ENCODE measurements at regions not wholly inside any gene's neighbourhood (a gene's known extent, or its start where the extent isn't known, plus 50 kb on each side); places are given as distances from the start of the nearest gene placed in this dataset.
"Not testable (repeated sequence)": the region's sequence is repeated elsewhere in the genome, so short reads cannot be mapped to it uniquely, and the experiment has no call there.

DNA sequence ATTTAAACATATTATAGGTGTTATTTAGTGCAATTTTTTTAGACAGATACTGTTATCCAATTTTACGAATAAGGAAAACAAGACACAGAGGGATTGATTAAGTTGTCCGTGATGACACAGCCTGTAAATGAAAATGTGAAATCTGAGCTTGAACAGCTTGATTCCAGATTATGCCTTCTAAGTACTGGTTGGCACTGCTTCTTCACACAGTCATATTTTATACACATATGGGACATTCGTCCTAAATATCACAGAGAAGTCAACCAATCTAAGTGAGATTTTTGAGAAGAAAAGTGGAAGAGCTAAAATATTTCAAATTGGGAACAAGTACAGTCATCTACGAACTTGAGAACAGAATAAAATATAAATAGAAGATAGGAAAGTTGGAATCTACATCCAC lies 756.3 kb downstream of the BCKDHB start:
- DNase-seq (ENCODE audit: insufficient read length) (no peak), FAIRE-seq (no peak)
- TF ChIP-seq POLR2A (IDR thresholded peaks at IDR 0.05; ENCODE audit: low read depth, low read length): no peak
- no peak for TF ChIP-seq TAF1 (IDR thresholded peaks at IDR 0.05; ENCODE audit: borderline replicate concordance, low read depth, low read length)
- no peak for TF ChIP-seq POLR2AphosphoS5 (IDR thresholded peaks at IDR 0.05; ENCODE audit: low read depth, low read length)

GRCh38 chr6:80860107-80860506 lies 753.6 kb downstream of the BCKDHB start:
- DNase-seq (ENCODE audit: insufficient read length) (no peak), FAIRE-seq (no peak)
- TF ChIP-seq POLR2A (IDR thresholded peaks at IDR 0.05; ENCODE audit: low read depth, low read length): no peak
- TF ChIP-seq TAF1 (IDR thresholded peaks at IDR 0.05; ENCODE audit: borderline replicate concordance, low read depth, low read length): no peak
- no peak for TF ChIP-seq POLR2AphosphoS5 (IDR thresholded peaks at IDR 0.05; ENCODE audit: low read depth, low read length)

GRCh38 chr6:80847973-80848372 lies 741.5 kb downstream of the BCKDHB start:
- not testable (repeated sequence) for DNase-seq (ENCODE audit: insufficient read length); FAIRE-seq

GRCh38 chr6:80832337-80832736 lies 725.9 kb downstream of the BCKDHB start:
- DNase-seq (ENCODE audit: insufficient read length) (no peak), FAIRE-seq (no peak)
- TF ChIP-seq POLR2AphosphoS5 (IDR thresholded peaks at IDR 0.05; ENCODE audit: low read depth, low read length) (no peak), POLR2A (IDR thresholded peaks at IDR 0.05; ENCODE audit: low read depth, low read length) (no peak), TAF1 (IDR thresholded peaks at IDR 0.05; ENCODE audit: borderline replicate concordance, low read depth, low read length) (no peak)

DNA sequence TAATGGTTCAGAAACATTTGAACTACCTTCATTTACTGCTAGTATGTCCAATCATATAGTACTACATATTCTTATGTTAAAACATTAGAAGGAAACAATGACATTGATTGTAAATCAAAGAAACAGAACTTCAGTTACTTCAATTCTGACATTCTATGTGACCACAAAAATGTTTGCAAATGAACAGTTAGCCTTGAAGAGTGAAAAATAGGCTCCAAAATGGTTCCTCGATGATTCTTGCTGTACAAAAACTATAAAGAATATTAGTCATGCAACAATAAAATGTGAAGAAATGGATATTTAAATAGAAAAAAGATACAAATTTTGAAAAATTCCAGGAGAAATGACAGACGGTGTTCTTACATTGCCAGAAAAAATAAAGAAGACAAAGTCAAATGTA lies 686.9 kb downstream of the BCKDHB start:
- TF ChIP-seq POLR2A (IDR thresholded peaks at IDR 0.05; ENCODE audit: low read depth, low read length): no peak
- no peak for TF ChIP-seq TAF1 (IDR thresholded peaks at IDR 0.05; ENCODE audit: borderline replicate concordance, low read depth, low read length)
- TF ChIP-seq POLR2AphosphoS5 (IDR thresholded peaks at IDR 0.05; ENCODE audit: low read depth, low read length): no peak
- FAIRE-seq (no peak), DNase-seq (ENCODE audit: insufficient read length) (no peak)

DNA sequence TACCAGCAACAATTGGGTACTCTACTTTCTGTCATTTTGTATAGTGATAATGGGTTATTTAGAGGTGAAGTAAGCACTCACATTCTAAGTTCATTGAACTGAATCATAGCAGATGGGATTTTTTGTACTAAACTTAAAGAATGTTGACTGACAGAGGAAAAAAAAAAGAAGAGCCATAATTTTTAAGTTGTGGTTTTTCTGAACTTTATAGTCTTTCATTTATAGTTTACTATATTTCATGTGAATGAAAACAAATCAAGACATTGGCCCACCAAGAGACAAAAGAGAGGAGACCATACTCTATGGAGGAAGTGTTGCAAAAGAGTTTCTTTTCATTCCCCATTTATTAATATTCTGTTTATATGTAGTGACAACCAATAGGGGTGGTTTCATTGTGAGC lies 685.7 kb downstream of the BCKDHB start:
- TF ChIP-seq TAF1 (IDR thresholded peaks at IDR 0.05; ENCODE audit: borderline replicate concordance, low read depth, low read length) (no peak), POLR2A (IDR thresholded peaks at IDR 0.05; ENCODE audit: low read depth, low read length) (no peak), POLR2AphosphoS5 (IDR thresholded peaks at IDR 0.05; ENCODE audit: low read depth, low read length) (no peak)
- DNase-seq (ENCODE audit: insufficient read length): no peak
- FAIRE-seq: no peak

- TF ChIP-seq TAF1 (IDR thresholded peaks at IDR 0.05; ENCODE audit: borderline replicate concordance, low read depth, low read length): no peak
- no peak for TF ChIP-seq POLR2AphosphoS5 (IDR thresholded peaks at IDR 0.05; ENCODE audit: low read depth, low read length)
- TF ChIP-seq POLR2A (IDR thresholded peaks at IDR 0.05; ENCODE audit: low read depth, low read length): no peak
- DNase-seq (ENCODE audit: insufficient read length) (no peak), FAIRE-seq (no peak)
These were observed 683.6 kb downstream of the BCKDHB start for GRCh38 chr6:80789912-80790570.

DNA sequence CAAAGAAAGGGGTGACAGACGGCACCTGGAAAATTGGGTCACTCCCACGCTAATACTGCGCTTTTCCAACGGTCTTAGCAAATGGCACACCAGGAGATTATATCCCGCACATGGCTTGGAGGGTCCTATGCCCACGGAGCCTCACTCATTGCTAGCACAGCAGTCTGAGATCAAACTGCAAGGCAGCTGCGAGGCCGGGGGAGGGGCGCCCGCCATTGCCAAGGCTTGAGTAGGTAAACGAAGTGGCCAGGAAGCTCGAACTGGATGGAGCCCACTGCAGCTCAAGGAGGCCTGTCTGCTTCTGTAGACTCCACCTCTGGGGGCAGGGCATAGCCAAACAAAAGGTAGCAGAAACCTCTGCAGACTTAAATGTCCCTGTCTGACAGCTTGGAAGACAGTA lies 676.8 kb downstream of the BCKDHB start:
- FAIRE-seq; DNase-seq (ENCODE audit: insufficient read length): not testable (repeated sequence)

GRCh38 chr6:80771941-80772340 lies 665.5 kb downstream of the BCKDHB start:
- TF ChIP-seq TAF1 (IDR thresholded peaks at IDR 0.05; ENCODE audit: borderline replicate concordance, low read depth, low read length): no peak
- TF ChIP-seq POLR2A (IDR thresholded peaks at IDR 0.05; ENCODE audit: low read depth, low read length): no peak
- DNase-seq (ENCODE audit: insufficient read length): no peak
- FAIRE-seq: no peak

GRCh38 chr6:80769106-80769505 lies 662.6 kb downstream of the BCKDHB start:
- DNase-seq (ENCODE audit: insufficient read length): no peak
- no peak for FAIRE-seq
- TF ChIP-seq POLR2A (IDR thresholded peaks at IDR 0.05; ENCODE audit: low read depth, low read length) (no peak), POLR2AphosphoS5 (IDR thresholded peaks at IDR 0.05; ENCODE audit: low read depth, low read length) (no peak), TAF1 (IDR thresholded peaks at IDR 0.05; ENCODE audit: borderline replicate concordance, low read depth, low read length) (no peak)

- no peak for TF ChIP-seq TAF1 (IDR thresholded peaks at IDR 0.05; ENCODE audit: borderline replicate concordance, low read depth, low read length)
- no peak for TF ChIP-seq POLR2A (IDR thresholded peaks at IDR 0.05; ENCODE audit: low read depth, low read length)
- no peak for TF ChIP-seq POLR2AphosphoS5 (IDR thresholded peaks at IDR 0.05; ENCODE audit: low read depth, low read length)
- FAIRE-seq: no peak
- no peak for DNase-seq (ENCODE audit: insufficient read length)
These were observed 661.3 kb downstream of the BCKDHB start for GRCh38 chr6:80767808-80768207.

GRCh38 chr6:80744213-80744612 lies 637.7 kb downstream of the BCKDHB start:
- no peak for TF ChIP-seq POLR2A (IDR thresholded peaks at IDR 0.05; ENCODE audit: low read depth, low read length)
- TF ChIP-seq TAF1 (IDR thresholded peaks at IDR 0.05; ENCODE audit: borderline replicate concordance, low read depth, low read length): no peak
- TF ChIP-seq POLR2AphosphoS5 (IDR thresholded peaks at IDR 0.05; ENCODE audit: low read depth, low read length): no peak
- FAIRE-seq: no peak
- DNase-seq (ENCODE audit: insufficient read length): no peak

DNA sequence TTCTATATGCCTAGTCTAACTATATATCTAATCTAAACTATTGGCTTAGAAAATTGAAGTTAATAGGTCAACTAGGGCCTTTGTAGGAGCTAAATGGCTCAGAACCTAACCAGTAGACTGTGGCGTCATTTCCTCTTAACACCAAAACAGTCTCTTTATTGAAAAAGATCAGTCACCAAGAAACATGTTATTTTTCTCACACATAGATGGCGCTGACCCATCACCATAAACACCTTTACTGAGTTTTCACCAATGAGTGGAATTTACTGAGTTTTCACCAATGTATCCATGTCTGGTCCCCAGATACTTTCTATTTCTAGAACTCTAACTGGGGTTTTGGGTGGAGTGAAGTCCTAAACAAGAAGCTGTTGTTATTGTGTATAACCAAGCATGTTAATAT lies 636.0 kb downstream of the BCKDHB start:
- FAIRE-seq (no peak), DNase-seq (ENCODE audit: insufficient read length) (no peak)
- no peak for TF ChIP-seq POLR2AphosphoS5 (IDR thresholded peaks at IDR 0.05; ENCODE audit: low read depth, low read length)
- no peak for TF ChIP-seq TAF1 (IDR thresholded peaks at IDR 0.05; ENCODE audit: borderline replicate concordance, low read depth, low read length)
- no peak for TF ChIP-seq POLR2A (IDR thresholded peaks at IDR 0.05; ENCODE audit: low read depth, low read length)
